Activated CD4-positive, alpha-beta T cell treated with anti-CD3 and anti-CD28 coated beads, Interleukin-2, Interleukin-4, amounts not matched to agents 100 ng/mL and 50 ng/mL, durations not matched to agents 16 hours and 8 hours (primary cell): ENCODE measurements at regions not wholly inside any gene's neighbourhood (a gene's known extent, or its start where the extent isn't known, plus 50 kb on each side); places are given as distances from the start of the nearest gene placed in this dataset.
"Not testable (repeated sequence)": the region's sequence is repeated elsewhere in the genome, so short reads cannot be mapped to it uniquely, and the experiment has no call there.

Source experiments
- DNase-seq: peaks from one replicate; pipeline ENCODE4 v3.0.0-alpha.2; 2020; ENCODE audit warnings: low spot score

DNA sequence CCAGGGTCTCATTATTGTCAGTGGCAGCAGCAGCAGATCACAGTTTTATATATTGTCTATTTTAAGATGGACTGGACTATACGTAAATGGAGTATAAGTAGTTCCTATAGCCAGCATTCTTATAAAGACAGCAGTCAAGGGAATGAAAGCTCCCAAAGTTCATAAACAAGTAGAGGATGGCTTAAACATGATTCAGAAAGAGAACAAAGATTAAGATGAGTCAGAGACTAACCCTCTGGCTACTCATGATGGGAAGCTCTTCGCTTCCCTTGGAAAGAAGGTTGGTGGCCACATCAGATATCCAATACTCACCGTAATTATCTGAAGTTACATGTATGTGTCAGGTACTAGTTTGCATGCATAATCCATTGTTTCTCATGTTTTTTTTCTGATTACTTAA is 277.0 kb downstream of the INHBA start:
- DNase-seq: no peak

- no peak for DNase-seq
Observed at GRCh38 chr7:41421056-41421455, 281.8 kb downstream of the INHBA start.

- DNase-seq: no peak
Observed at GRCh38 chr7:41420421-41420820, 282.5 kb downstream of the INHBA start.

GRCh38 chr7:41418337-41418736 is 284.6 kb downstream of the INHBA start:
- no peak for DNase-seq

GRCh38 chr7:41416208-41416595 is 286.7 kb downstream of the INHBA start:
- DNase-seq: no peak

- no peak for DNase-seq
Observed at GRCh38 chr7:41415471-41416207, 287.3 kb downstream of the INHBA start.

GRCh38 chr7:41415051-41415450 is 287.8 kb downstream of the INHBA start:
- DNase-seq: no peak

DNA sequence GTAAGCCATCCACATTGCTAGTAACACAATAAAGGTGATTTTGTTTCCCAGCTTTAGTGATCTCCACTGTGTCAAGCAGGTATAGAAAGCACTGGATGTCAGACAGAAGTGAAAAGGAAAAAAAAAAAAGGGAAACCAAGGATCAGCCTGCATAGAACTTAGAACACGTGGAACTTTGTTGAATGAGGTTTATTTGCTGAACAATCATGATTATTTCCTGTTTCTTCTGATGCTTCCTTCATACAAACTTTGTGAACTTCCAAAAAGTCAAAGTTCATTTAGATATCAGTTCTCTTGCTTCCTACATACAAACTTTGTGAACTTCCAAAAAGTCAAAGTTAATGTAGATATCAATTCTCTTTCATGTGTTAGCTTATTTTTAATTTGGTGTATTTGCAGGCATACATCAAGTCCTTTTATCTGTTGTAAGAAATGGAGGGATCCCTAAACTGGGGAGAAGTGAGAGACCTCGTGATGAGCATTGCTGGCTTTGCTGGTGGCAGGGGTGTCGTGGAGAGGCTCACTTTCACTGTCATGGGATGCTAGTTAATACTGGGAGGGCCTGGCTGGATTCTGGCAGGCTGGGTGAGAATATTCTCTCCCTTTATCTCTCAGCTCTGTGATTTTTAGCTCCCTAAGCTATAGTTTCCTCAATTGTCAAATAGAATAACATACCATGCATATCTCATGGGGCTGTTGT is 298.4 kb downstream of the INHBA start:
- DNase-seq: no peak

GRCh38 chr7:41403291-41403690 is 299.6 kb downstream of the INHBA start:
- DNase-seq: no peak

GRCh38 chr7:41401833-41402232 is 301.1 kb downstream of the INHBA start:
- no peak for DNase-seq

GRCh38 chr7:41399171-41399570 is 303.7 kb downstream of the INHBA start:
- DNase-seq: no peak

- no peak for DNase-seq
Observed at GRCh38 chr7:41391818-41392217, 311.1 kb downstream of the INHBA start.

DNA sequence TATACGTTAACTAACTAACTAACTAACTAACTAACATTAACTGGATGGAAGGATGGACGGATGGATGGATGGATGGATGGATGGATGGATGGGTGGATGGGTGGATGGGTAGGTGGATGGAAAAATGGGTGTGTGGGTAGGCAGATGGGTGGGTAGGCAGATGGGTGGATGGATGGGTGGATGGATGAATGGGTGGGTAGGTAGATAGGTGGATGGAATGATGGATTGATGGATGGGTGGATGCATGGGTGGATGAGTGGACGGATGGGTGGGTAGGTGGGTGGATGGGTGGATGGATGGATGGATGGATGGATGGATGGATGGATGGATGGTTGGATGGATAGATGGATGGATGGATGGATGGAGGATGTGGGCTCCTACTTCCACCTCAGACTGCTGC is 314.0 kb downstream of the INHBA start:
- not testable (repeated sequence) for DNase-seq

DNA sequence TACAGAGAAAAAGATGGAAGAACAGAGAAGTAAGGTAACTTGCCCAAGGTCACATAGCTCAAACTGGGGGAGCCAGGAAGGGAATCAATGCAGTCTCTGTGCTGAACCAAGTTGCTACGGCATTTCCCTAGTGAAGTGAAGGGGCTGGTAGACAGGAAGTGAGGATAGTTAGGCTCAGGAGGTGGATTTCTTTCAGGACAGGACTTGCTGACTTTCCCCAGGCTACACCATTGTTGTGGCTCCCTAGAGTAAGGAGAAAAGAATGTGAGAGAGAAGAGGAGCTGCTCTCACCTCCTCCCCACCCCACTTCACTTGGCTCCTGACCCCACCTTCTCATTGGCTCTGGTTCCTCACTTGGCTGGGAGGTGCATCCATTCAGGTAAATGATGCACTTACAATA is 316.9 kb downstream of the INHBA start:
- DNase-seq: no peak

DNA sequence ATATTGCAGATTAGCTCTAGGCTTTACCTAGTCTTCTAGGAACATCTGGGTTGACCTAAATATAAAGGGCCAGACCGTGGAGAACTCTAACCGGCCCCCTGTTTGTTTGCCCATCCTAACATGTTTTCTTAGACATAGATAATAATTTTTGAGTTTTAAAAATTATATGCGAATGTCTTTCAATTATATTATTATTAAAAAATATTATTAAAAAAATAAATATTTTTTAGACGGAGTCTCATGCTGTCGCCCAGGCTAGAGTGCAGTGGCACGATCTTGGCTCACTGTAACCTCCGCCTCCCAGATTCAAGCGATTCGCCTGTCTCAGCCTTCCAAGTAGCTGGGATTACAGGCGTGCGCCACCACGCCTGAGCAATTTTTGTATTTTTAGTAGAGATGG is 318.5 kb downstream of the INHBA start:
- DNase-seq: no peak

GRCh38 chr7:41383596-41383995 is 319.3 kb downstream of the INHBA start:
- DNase-seq: no peak

DNA sequence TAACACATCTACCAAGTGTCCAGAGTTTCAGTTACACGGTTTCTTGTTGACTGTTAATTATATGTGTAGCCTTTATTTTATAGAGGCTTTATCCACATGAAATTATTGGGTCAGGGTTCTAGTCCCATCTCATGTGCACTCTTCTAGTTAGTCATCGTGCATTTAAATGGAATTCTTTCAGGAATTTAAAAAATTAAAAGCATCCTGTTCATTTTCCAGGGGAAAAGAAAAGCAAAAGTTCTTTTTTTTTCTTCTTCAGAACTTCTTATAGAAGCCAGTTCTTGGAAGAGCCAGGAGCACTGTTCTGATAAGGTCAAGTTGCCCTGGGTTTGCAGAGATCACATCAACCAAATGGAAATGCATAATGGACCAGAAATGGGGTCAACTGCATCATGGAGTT is 324.7 kb downstream of the INHBA start:
- no peak for DNase-seq

DNA sequence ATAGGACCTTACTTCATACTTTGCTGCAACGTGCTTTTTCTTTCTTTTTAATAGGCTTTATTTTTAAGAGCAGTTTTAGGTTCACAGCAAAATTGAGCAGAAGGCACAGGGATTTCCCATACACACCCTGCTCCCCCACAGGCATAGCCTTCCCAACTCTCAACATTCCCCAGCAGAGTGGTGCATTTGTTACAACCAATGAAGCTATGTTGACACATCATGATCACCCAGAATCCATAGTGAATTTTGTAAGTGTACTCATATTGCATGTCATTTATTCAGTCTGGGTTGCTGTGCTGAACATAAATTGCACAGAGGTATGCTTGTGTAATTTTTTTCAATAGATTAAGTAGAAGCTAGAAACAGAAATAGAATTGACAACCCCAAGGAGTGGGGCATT is 327.3 kb downstream of the INHBA start:
- no peak for DNase-seq

DNA sequence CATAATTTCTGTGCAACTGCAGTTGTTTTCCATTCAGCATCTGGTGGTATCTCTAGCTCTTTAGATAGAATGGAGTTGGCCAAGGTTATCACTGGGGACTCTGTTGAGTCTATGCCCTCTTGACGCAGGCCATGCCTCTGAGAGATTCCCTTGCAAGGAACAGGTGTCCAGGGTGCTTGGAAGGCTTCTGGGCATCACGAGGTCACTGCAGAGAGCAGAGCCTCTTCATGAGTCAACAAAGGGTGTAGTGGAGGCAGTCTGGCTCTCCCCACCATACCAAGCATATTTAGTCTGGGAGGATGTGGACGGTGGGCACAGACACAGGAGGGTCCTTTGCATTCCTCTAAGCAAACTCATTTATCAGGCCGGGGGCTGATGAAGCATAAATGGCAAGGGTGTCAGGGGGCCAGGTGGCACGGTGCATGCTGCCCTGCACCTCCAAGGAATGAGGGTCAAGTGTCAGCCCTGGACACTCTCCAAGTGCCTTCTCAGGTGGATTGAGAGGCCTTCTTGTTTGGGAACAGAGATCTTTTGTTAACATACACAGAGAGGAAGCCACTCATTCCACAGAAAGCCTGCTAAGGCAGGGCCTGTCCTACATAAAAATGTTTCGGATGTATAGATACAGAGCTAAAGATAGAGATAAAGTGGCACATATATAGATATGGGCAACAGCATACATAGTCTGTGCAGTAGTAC is 328.6 kb downstream of the INHBA start:
- DNase-seq: no peak

- DNase-seq: no peak
Observed at GRCh38 chr7:41367967-41368882, 334.7 kb downstream of the INHBA start.

DNA sequence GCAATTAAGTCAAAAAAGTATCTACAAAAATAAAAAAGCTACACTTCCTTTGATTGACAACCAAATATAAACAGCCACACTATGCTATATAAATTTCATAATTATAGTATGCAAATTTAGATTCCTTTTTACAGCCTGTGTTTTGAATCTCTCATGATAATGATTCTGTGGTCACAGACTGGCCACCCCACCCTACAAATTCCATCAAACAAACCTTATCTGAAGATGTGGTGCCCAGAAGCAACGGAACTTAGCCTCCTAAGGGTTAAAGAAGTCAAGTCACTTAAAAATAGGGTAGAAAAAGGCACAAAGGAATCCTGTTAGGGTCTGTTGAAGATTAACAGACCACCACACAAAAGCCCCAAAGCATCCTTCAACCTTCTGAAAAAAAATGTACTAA is 351.8 kb downstream of the INHBA start:
- no peak for DNase-seq

- DNase-seq: no peak
Observed at GRCh38 chr7:41346878-41347277, 356.0 kb downstream of the INHBA start.
